WERI-Rb-1 (cell line): ENCODE measurements at regions not wholly inside any gene's neighbourhood (a gene's known extent, or its start where the extent isn't known, plus 50 kb on each side); places are given as distances from the start of the nearest gene placed in this dataset.

Source experiments
- DNase-seq: peaks from one replicate; pipeline ENCODE4 v3.0.0-alpha.2; 2020
- H3K27ac ChIP-seq: fragments of 250-450 bp; sonication (Bioruptor Pico); 2 replicates; pipeline ENCODE4 v1.5.1; 2020; ENCODE audit warnings: mild to moderate bottlenecking, moderate library complexity
- H3K27me3 ChIP-seq: fragments of 250-450 bp; sonication (Bioruptor Pico); 2 replicates; pipeline ENCODE4 v1.5.1; 2021; ENCODE audit warnings: mild to moderate bottlenecking, low read depth, moderate library complexity; ENCODE audit not compliant: insufficient read depth, severe bottlenecking
- H3K36me3 ChIP-seq: fragments of 250-450 bp; sonication (Bioruptor Pico); 2 replicates; pipeline ENCODE4 v1.5.1; 2020; ENCODE audit warnings: mild to moderate bottlenecking, moderate library complexity
- H3K4me3 ChIP-seq: 2 replicates; pipeline ENCODE4 v1.5.1; 2011; ENCODE audit warnings: low read depth, mild to moderate bottlenecking, control low read depth, low read length
- H3K9me3 ChIP-seq: fragments of 250-450 bp; sonication (Bioruptor Pico); 2 replicates; pipeline ENCODE4 v1.5.1; 2021; ENCODE audit warnings: mild to moderate bottlenecking, moderate library complexity; ENCODE audit not compliant: severe bottlenecking
- TF ChIP-seq, protein P1 (sequence below): IDR thresholded peaks from 2 replicates; pipeline ENCODE4 v1.5.1; 2011; ENCODE audit warnings: low read depth, mild to moderate bottlenecking, control low read depth, inconsistent platforms, low read length

DNA sequence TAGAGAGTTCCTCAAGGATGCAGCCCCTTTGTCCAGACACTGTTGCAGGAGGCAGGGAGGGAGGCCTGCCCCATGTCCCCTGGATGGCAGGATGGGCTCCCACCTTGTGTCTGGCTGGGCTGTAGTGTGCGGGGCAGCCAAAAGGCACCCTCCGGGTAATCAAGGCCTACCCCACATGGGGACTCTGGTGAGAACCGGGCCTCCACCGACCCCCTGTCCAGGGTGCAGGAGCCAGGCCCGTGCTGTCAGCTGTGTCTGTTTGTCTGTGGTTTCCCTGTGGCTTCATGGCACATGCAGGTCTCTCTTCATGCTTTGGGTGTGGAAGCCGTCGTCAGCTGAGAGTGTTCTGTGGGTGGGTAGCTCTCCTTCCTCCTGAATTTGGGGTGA lies 1240.9 kb downstream of the BRD1 start:
- H3K27me3 ChIP-seq: no peaks in the 10 kb centered on the region
- H3K27ac ChIP-seq: no peak overlapping the region
- H3K4me3 ChIP-seq: no peak overlapping the region
- no peaks in the 10 kb centered on the region; the same call in 1 of the 2 replicates for H3K36me3 ChIP-seq
- no peaks in the 10 kb centered on the region for H3K9me3 ChIP-seq
- TF ChIP-seq, protein P1, sequence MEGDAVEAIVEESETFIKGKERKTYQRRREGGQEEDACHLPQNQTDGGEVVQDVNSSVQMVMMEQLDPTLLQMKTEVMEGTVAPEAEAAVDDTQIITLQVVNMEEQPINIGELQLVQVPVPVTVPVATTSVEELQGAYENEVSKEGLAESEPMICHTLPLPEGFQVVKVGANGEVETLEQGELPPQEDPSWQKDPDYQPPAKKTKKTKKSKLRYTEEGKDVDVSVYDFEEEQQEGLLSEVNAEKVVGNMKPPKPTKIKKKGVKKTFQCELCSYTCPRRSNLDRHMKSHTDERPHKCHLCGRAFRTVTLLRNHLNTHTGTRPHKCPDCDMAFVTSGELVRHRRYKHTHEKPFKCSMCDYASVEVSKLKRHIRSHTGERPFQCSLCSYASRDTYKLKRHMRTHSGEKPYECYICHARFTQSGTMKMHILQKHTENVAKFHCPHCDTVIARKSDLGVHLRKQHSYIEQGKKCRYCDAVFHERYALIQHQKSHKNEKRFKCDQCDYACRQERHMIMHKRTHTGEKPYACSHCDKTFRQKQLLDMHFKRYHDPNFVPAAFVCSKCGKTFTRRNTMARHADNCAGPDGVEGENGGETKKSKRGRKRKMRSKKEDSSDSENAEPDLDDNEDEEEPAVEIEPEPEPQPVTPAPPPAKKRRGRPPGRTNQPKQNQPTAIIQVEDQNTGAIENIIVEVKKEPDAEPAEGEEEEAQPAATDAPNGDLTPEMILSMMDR: no peak
- no peak for DNase-seq

DNA sequence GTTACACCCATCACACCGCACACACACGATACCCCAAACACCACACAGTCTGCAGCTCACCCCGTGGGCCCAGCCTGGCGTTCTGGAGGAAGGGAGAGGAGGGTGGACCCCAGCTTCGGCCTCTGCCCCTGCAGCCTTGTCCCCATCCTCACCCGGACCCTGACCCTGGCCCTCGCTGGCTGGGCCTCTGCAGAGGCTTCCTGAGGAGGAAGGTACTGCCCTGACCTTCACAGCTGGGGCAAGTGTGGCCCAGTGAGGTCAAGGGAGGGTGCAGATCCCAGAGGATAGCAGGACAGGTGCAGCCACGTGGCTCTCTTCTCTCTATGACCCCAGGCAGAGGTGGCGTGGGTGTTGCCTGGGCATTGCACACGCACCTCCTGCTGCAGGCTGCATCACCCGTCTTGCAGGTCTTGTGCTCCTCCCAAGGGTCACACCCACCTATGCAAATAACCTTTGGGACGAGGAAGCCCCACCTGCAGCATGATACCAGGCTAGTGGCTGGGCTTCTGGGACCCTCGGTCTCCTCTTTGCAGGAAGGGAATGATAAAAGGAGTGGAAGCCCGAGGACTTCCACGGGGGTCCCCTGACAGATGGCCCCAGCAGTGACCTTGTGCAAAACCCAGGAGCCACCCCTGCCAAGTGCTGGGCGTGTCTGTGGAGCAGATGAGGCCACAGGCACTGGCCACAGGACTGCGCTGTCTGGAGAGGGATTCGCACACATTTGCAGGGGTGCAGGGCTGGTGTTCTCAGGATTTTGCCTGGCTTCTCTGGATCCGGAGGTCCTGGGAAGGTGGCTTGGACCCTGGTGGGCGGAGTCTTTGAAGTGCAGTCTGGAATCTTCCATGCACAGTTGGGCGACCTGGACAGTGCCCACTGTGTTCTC lies 1241.5 kb downstream of the BRD1 start:
- no peaks in the 10 kb centered on the region; the same call in 1 of the 2 replicates for H3K36me3 ChIP-seq
- no peak overlapping the region for H3K27ac ChIP-seq
- DNase-seq: no peak
- TF ChIP-seq, protein P1: no peak
- H3K4me3 ChIP-seq: no peak overlapping the region
- H3K9me3 ChIP-seq: no peaks in the 10 kb centered on the region
- H3K27me3 ChIP-seq: no peaks in the 10 kb centered on the region

GRCh38 chr22:48584170-48584569 lies 1243.5 kb downstream of the BRD1 start:
- Histone ChIP-seq H3K27me3 (no peaks in the 10 kb centered on the region), H3K27ac (no peak overlapping the region), H3K36me3 (no peaks in the 10 kb centered on the region; the same call in 1 of the 2 replicates), H3K4me3 (no peak overlapping the region), H3K9me3 (no peaks in the 10 kb centered on the region)
- no peak for DNase-seq
- TF ChIP-seq, protein P1: no peak

DNA sequence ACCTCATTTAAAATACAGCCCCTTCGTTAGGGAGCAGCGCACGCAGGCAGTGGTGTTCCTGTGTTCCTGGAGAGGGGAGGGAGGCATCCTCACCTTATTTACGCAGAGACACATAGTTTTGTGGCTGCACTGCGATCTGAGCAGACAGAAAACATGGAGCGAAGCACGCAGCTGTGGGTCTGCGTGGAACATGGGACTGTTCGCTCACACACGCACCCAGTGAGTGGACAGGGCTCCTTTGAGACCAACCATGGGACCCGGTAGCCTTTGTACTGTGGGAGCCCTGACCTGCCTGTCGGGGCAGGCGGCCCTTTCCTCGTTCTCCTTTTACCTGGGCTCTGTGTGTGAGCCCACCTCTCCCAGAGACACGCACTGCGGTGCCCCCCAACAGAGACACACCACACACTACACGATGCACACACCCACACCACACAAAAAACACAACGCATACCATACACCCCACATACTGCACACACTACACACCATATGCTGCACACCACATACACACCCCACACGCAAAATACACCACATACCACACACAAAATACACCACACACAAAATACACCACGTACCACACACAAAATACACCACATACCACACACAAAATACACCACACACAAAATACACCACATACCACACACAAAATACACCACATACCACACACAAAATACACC lies 1245.7 kb downstream of the BRD1 start:
- no peak for DNase-seq
- Histone ChIP-seq H3K9me3 (no peaks in the 10 kb centered on the region), H3K27me3 (no peaks in the 10 kb centered on the region), H3K4me3 (no peak overlapping the region), H3K36me3 (peaks cover 9% of the 10 kb centered on the region), H3K27ac (no peak overlapping the region)
- TF ChIP-seq, protein P1: no peak

DNA sequence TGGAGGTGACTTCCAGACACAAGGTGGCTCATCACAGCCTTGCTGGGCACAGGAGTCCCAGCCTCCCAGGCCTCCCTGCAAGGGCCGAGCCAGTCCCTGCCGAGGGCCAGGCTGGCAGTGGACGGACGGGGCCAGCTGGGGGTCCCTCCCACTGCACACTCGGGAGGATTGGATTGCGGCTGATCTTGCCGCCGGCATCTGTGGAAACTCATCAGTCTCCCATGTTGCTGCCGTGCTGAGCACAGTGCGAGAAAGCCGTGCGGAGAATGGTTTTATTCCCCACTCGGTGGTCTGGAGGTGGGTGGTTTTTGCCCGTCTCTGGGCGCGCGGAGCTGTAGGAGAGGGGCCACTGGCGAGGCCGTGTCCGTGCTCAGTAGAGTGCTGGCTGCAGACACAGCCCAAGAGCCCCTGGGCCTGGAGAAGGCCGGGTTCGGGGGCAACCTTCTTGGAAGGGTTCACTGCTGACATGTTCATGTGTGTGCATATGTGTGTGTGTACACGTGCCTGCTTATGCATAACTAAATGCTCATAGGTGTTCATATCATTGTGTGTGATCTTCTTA lies 1246.4 kb downstream of the BRD1 start:
- no peaks in the 10 kb centered on the region for H3K27me3 ChIP-seq
- DNase-seq: no peak
- no peaks in the 10 kb centered on the region for H3K9me3 ChIP-seq
- peaks cover 9% of the 10 kb centered on the region for H3K36me3 ChIP-seq
- TF ChIP-seq, protein P1: no peak
- no peak overlapping the region for H3K4me3 ChIP-seq
- H3K27ac ChIP-seq: no peak overlapping the region
